Loucy (cell line): ENCODE measurements at regions not wholly inside any gene's neighbourhood (a gene's known extent, or its start where the extent isn't known, plus 50 kb on each side); places are given as distances from the start of the nearest gene placed in this dataset.

Source experiments
- CTCF ChIP-seq: fragments of 200-600 bp; sonication (generic); conservative IDR thresholded peaks from 2 replicates; pipeline ENCODE4 v1.5.1; 2014; ENCODE audit warnings: mild to moderate bottlenecking, antibody characterized with exemption, low read length
- EZH2phosphoT487 ChIP-seq: fragments of 200-600 bp; IDR thresholded peaks from 2 replicates; pipeline ENCODE4 v1.6.1; 2018; ENCODE audit warnings: antibody characterized with exemption, mild to moderate bottlenecking, moderate library complexity, borderline replicate concordance

GRCh38 chr3:70580021-70580420 is 267.6 kb upstream of the MDFIC2 start:
- no peak for TF ChIP-seq CTCF
- TF ChIP-seq EZH2phosphoT487, result no peak
